ENCODE measurements at regions not wholly inside any gene's neighbourhood (a gene's known extent, or its start where the extent isn't known, plus 50 kb on each side); places are given as distances from the start of the nearest gene placed in this dataset.

- DNase-seq (ENCODE audit: low read depth, low spot score), result no peak
- in situ Hi-C loops (cut with HindIII; ENCODE audit: low pct_unique_long_range_greater_than_20kb, low sequenced_read_pairs), result no loop called here
Measured at GRCh38 chr1:244210884-244211558, 159.9 kb downstream of the ZBTB18 start.

DNA sequence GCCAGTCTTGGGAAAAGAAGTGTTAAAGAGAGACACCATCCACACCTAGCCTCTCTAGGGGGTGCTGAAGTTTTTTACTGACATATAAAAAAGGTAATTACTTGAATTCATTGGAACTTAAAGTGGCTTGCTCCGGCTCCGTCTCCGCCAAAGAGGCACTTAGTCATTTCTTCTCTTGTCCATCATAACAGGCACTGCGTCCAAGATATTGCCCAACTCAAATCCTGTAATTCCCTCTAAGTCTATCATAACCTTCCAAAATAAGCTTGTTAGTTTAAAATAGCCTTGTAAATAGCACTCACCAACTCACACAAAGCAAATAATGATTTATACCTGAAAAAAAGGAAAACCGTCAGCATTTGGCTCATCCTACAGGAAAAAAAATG lies 160.5 kb downstream of the ZBTB18 start:
- in situ Hi-C loops (cut with HindIII; ENCODE audit: low pct_unique_long_range_greater_than_20kb, low sequenced_read_pairs), result no loop called here
- DNase-seq (ENCODE audit: low read depth, low spot score), result no peak

DNA sequence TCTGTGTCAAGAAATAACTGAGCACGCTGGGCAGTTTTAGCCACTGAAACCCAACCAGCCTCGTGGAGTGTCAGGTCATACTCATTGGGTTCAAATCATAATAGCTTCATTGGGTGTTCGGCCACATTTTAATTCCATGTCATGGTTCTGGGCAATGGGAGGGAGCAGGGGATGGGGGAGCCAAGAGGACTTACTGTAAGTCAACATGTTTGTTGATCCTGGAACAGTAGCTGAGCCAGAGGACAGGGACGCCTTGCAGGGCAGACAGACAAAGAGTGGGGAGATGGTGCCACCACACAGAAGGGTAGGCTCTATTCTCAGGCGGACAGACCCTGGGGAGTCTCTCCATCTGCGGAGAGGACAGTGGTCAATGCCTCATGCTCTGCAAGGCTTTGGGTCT lies 161.1 kb downstream of the ZBTB18 start:
- in situ Hi-C loops (cut with HindIII; ENCODE audit: low pct_unique_long_range_greater_than_20kb, low sequenced_read_pairs), result no loop called here
- no peak for DNase-seq (ENCODE audit: low read depth, low spot score)

DNA sequence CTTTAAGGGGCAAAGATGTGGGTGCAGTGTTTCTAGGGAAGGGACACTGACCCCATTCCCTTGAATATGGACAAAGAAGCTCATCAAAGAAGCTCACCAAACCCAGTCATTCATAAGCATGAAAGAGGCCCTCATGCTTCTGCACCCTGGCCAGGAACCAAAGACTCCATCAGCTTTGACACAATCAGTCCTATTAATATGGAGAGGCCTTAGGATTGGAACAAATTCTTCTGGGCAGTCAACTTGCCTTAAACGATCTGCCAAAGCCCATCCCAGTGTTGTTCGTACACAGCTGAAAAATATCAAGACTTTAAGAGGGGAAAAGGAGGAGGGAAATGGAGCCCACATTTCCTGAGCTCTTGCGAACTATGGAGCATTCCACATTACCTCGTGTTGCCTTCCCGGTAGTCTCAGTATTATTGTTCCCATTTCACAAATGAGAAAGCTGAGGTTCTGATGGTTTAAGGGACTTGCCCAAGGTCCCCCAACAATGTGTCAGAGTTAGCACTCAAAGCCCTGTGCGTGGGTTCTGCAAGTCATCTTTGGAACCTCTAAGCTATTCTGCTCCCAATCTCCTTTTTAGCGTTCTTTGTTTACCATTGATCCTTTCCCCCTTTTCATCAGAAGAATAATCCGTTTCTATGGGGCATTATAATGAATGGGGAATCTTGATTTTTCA lies 161.9 kb downstream of the ZBTB18 start:
- in situ Hi-C loops (cut with HindIII; ENCODE audit: low pct_unique_long_range_greater_than_20kb, low sequenced_read_pairs), result no loop called here
- peak; percentile 6 for DNase-seq (ENCODE audit: low read depth, low spot score)

DNA sequence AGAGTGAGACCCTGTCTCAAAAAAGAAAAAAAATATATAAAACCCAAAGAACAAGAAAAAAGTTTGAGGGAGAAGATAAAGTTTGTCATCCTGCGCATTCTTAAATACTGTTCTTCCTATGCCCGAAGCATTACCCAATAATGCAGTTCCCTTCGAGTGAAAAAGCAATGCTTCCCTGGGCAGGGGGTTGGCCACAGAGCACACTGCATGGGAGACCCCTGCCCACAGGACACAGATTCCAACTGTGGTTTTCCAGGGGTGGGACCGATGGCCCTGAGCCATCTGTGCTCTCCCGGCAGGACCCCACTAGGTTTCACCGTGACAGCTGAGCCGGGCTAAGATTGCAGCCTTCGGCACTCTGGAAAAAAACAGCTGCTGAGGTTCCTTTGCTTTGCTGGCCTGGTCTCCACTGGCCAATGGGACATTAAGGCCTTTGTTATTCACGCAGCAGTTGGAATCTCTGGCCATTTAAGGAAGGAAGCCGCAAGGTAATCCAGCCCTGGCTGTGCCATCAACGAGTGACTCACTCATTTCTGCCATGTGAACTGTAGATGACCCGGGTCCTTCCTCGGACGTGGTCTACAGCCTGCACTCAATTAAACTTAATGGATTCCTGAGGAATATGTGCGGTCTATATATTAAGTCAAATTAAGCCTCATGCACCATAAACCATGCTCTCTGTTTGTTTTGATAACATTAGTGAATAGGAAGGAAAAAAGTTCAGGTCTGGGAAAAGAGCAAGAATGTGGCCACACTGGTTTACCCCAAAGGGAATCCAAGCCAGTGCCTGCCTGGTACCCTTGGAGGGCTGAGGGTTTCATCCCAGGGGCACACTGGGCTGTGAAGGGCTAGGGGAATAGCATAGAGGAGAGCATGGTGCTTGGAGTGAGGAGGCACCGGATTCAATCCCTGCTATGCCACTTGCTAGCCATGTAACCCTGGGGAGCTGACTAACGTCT lies 163.2 kb downstream of the ZBTB18 start:
- in situ Hi-C loops (cut with HindIII; ENCODE audit: low pct_unique_long_range_greater_than_20kb, low sequenced_read_pairs), result no loop called here
- peak; percentile 20 for DNase-seq (ENCODE audit: low read depth, low spot score)

DNA sequence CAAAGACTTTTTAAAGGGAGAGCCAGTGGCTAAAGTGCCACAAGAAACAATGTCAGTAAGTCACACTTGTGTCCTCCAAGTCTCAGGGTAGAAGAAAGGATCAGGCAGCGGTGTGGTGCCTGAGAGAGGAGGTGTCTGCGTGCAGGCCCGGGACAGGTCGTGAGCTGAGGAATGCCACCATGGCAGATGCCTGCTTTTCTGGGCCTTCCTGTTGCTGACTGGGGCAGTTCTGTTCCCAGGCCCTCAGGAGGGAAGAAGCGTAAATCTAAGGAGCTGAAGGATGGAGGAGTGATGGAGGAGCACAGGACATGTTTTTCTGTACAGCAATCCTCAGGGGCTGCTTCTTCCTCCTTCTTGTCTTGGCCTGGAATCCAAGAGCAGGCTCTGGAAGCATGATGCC lies 165.8 kb downstream of the ZBTB18 start:
- no peak for DNase-seq (ENCODE audit: low read depth, low spot score)
- in situ Hi-C loops (cut with HindIII; ENCODE audit: low pct_unique_long_range_greater_than_20kb, low sequenced_read_pairs), result no loop called here

GRCh38 chr1:244217711-244218110 lies 166.6 kb downstream of the ZBTB18 start:
- DNase-seq (ENCODE audit: low read depth, low spot score), result no peak
- in situ Hi-C loops (cut with HindIII; ENCODE audit: low pct_unique_long_range_greater_than_20kb, low sequenced_read_pairs), result no loop called here

GRCh38 chr1:244218220-244218619 lies 167.1 kb downstream of the ZBTB18 start:
- DNase-seq (ENCODE audit: low read depth, low spot score), result peak; percentile 6
- in situ Hi-C loops (cut with HindIII; ENCODE audit: low pct_unique_long_range_greater_than_20kb, low sequenced_read_pairs), result no loop called here

DNA sequence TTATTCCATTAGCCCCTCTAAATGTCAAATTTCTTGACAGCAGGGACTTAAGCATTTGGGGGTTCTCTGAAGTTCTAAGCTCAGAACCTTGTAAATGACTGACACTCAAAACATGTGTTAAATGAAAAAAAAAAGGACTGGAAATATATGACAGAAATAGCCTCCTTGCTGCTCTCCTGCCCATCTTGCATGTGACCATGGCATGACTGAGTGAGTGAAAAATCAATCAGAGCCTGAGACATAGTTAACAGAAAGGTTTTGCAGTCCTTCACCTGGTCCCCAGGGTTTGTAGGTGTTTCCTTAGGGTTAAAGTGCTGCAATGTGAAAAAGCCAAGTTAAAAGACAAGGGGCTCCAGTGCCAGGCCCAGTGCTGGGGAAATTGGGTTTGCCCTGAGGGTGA lies 168.1 kb downstream of the ZBTB18 start:
- in situ Hi-C loops (cut with HindIII; ENCODE audit: low pct_unique_long_range_greater_than_20kb, low sequenced_read_pairs), result no loop called here
- no peak for DNase-seq (ENCODE audit: low read depth, low spot score)

GRCh38 chr1:244219802-244220201 lies 168.7 kb downstream of the ZBTB18 start:
- no peak for DNase-seq (ENCODE audit: low read depth, low spot score)
- in situ Hi-C loops (cut with HindIII; ENCODE audit: low pct_unique_long_range_greater_than_20kb, low sequenced_read_pairs), result no loop called here

DNA sequence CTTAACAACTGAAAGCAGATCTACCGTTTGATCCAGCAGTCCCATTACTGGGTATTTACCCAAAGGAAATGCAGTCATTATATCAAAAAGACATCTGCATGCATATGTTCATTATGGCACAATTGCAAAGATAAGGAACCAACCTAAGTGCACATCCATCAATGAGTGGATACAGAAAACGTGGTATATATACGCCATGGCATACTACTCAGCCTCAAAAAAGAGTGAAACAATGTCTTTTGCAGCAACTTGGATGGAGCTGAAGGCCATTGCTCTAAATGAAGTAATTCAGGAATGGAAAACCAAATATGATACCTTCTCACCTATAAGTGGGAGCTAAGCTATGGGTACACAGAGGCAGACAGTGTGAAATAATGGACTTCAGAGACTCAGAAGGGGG lies 169.3 kb downstream of the ZBTB18 start:
- no peak for DNase-seq (ENCODE audit: low read depth, low spot score)
- in situ Hi-C loops (cut with HindIII; ENCODE audit: low pct_unique_long_range_greater_than_20kb, low sequenced_read_pairs), result no loop called here

GRCh38 chr1:244221991-244222390 lies 170.9 kb downstream of the ZBTB18 start:
- DNase-seq (ENCODE audit: low read depth, low spot score), result no peak
- in situ Hi-C loops (cut with HindIII; ENCODE audit: low pct_unique_long_range_greater_than_20kb, low sequenced_read_pairs), result no loop called here

DNA sequence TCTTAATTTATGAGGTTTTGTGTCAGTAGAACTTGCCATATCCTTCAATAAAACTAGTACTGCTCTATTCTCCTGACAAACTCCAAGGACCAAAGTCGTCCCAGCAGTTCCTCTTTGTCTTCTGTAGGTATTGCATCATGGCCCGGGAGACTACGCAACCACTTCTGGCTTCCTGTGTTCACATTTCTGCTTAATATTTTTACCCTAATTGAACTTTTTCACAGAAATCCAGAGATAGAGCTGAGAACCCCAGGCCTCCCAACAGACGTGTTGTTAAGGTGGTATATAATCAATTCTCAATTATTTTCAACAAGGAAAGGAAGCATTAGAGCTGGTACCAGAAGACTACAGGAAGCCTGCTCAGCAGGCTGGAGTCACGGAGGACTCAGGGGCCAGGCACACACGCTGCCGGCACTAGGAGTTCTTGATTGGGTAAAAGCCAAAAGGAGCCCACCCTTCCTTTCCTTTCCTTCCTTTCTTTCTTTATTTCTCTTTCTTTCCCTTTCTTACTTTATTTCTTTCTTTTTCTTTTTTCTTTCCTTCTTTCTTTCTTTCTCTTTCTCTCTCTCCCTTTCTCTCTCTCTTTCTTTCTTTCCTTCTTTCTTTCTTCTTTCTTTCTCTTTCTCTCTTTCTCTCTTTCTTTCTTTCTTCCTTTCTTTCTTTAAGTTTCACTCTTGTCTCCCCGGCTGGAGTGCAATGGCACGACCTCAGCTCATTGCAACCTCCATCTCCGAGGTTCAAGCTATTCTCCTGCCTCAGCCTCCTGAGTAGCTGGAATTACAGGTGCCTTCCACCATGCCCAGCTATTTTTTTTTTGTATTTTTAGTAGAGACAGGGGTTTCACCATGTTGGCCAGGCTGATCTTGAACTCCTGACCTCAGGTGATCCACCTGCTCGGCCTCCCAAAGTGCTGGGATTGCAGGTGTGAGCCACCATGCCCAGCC lies 173.7 kb downstream of the ZBTB18 start:
- no peak for DNase-seq (ENCODE audit: low read depth, low spot score)
- in situ Hi-C loops (cut with HindIII; ENCODE audit: low pct_unique_long_range_greater_than_20kb, low sequenced_read_pairs), result no loop called here

DNA sequence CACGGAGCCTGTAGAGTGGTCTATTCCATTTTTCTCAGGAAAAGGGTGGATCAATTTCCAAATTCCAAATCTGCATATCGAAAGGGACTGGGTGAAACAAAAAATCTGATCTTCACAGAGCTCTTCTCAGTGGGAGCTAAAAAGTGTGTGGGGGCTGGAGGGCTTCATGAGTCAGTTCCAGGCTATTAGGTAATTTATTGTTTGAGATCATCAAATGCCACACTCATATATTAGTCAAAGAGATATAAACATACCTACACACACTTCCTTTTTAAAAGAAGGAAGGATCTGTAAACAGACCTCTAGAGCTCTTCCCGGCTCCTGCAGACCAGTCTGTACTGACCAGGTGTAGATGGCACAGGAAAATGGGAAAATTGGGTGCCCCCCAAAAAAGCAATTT lies 175.4 kb downstream of the ZBTB18 start:
- in situ Hi-C loops (cut with HindIII; ENCODE audit: low pct_unique_long_range_greater_than_20kb, low sequenced_read_pairs), result no loop called here
- no peak for DNase-seq (ENCODE audit: low read depth, low spot score)

GRCh38 chr1:244230470-244230869 lies 179.4 kb downstream of the ZBTB18 start:
- DNase-seq (ENCODE audit: low read depth, low spot score), result no peak
- in situ Hi-C loops (cut with HindIII; ENCODE audit: low pct_unique_long_range_greater_than_20kb, low sequenced_read_pairs), result no loop called here

GRCh38 chr1:244231193-244231571 lies 180.1 kb downstream of the ZBTB18 start:
- in situ Hi-C loops (cut with HindIII; ENCODE audit: low pct_unique_long_range_greater_than_20kb, low sequenced_read_pairs), result no loop called here
- DNase-seq (ENCODE audit: low read depth, low spot score), result no peak

DNA sequence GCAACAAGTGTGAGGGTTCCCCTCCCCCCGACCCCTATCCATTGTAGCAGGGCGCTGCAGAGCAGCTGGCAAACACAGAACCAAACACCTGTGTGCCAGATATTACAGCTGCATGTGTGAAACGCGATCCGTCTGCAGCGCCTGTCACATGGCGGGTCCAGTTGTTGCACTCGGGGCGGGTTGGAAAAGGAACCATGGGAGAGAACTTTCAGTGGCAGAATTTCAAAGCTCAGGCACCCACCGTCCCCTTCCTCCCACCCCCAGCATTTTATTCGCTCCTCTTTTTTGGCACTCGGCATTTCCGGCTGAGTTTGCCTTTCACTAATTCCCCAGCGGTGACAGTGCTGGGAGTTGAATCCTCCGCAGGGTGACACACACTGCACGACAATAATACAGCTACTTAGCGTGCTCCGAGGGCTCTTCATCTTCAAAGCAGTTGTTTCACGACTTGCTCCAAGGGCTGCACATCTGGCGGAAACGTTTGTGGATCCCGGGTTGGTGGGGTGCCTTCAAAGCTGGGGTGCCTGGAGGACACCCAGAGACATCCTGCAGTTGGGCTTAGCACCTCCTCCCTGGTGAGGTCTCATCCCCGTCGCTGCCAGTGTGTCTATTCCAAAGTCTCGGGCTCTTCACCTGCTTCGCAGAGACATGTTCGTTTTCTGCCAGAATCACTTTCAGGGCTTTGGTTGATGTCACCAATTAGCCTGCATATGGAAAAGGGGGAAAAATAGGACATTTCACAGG lies 180.7 kb downstream of the ZBTB18 start:
- DNase-seq (ENCODE audit: low read depth, low spot score), result no peak
- in situ Hi-C loops (cut with HindIII; ENCODE audit: low pct_unique_long_range_greater_than_20kb, low sequenced_read_pairs), result no loop called here
